Fibroblast of lung (primary cell): ENCODE measurements at regions not wholly inside any gene's neighbourhood (a gene's known extent, or its start where the extent isn't known, plus 50 kb on each side); places are given as distances from the start of the nearest gene placed in this dataset.

Source experiments
- EZH2 ChIP-seq: IDR thresholded peaks from 2 replicates; pipeline ENCODE4 v1.5.1; 2012; ENCODE audit warnings: low read length, control low read depth, mild to moderate bottlenecking; ENCODE audit errors: missing control alignments
- TF ChIP-seq, protein P1 (sequence below), 2 donors: IDR thresholded peaks in 1 of 2; conservative IDR thresholded peaks in 1 of 2; 1 replicate in 1 of 2; 2 replicates in 1 of 2; pipeline ENCODE4 v1.5.1; 2011 to 2012; ENCODE audit warnings: low read length in 2 of 2, control low read depth in 1 of 2, inconsistent platforms in 1 of 2, low read depth in 1 of 2, mild to moderate bottlenecking in 1 of 2

DNA sequence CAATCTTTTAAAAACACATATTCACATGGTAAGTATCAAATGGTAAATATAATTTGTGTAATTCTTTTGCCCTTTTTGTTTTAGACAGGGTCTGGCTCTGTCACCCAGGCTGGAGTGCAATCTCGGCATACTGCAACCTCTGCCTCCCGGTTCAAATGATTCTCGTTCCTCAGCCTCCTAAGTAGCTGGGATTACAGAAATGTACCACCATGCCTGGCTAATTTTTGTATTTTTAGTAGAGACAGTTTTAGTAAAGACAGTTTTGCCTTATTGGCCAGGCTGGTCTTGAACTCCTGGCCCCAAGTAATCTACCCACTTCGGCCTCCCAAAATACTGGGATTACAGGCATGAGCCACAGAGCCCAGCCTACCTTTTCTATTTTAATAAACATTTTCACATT, 182.2 kb downstream of the MYCN start:
- TF ChIP-seq, protein P1, sequence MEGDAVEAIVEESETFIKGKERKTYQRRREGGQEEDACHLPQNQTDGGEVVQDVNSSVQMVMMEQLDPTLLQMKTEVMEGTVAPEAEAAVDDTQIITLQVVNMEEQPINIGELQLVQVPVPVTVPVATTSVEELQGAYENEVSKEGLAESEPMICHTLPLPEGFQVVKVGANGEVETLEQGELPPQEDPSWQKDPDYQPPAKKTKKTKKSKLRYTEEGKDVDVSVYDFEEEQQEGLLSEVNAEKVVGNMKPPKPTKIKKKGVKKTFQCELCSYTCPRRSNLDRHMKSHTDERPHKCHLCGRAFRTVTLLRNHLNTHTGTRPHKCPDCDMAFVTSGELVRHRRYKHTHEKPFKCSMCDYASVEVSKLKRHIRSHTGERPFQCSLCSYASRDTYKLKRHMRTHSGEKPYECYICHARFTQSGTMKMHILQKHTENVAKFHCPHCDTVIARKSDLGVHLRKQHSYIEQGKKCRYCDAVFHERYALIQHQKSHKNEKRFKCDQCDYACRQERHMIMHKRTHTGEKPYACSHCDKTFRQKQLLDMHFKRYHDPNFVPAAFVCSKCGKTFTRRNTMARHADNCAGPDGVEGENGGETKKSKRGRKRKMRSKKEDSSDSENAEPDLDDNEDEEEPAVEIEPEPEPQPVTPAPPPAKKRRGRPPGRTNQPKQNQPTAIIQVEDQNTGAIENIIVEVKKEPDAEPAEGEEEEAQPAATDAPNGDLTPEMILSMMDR (conservative IDR thresholded peaks at IDR 0.05 in 1 of 2, IDR thresholded peaks at IDR 0.05 in 1 of 2; ENCODE audit: low read depth in 1 of 2, low read length in 2 of 2) = no peak
- TF ChIP-seq EZH2 = no peak
